ENCODE measurements at regions not wholly inside any gene's neighbourhood (a gene's known extent, or its start where the extent isn't known, plus 50 kb on each side); places are given as distances from the start of the nearest gene placed in this dataset.
"Not testable (repeated sequence)": the region's sequence is repeated elsewhere in the genome, so short reads cannot be mapped to it uniquely, and the experiment has no call there.

GRCh38 chr4:141462361-141462760 is 174.0 kb upstream of the IL15 start:
- no peaks in the 10 kb centered on the region for H3K27me3 ChIP-seq (ENCODE audit: low read depth, low read length)
- no peaks in the 10 kb centered on the region for H3K4me1 ChIP-seq (ENCODE audit: control insufficient read depth in 1 of 2, insufficient read depth in 2 of 2, low read length in 2 of 2)
- H3K27ac ChIP-seq (ENCODE audit: low read length): no peak overlapping the region
- H3K36me3 ChIP-seq (ENCODE audit: control insufficient read depth in 1 of 2, insufficient read depth in 2 of 2, low read length in 2 of 2): no peaks in the 10 kb centered on the region
- H3K4me3 ChIP-seq (ENCODE audit: low read depth in 1 of 2, low read length in 2 of 2): no peak overlapping the region
- no peaks in the 10 kb centered on the region for H3K9me3 ChIP-seq (ENCODE audit: control insufficient read depth in 1 of 2, low read length in 2 of 2)

GRCh38 chr4:141463678-141464077 is 172.7 kb upstream of the IL15 start:
- Histone ChIP-seq H3K27me3 (ENCODE audit: low read depth, low read length) (no peaks in the 10 kb centered on the region), H3K4me3 (ENCODE audit: low read depth in 1 of 2, low read length in 2 of 2) (no peak overlapping the region), H3K4me1 (ENCODE audit: control insufficient read depth in 1 of 2, insufficient read depth in 2 of 2, low read length in 2 of 2) (no peaks in the 10 kb centered on the region), H3K36me3 (ENCODE audit: control insufficient read depth in 1 of 2, insufficient read depth in 2 of 2, low read length in 2 of 2) (no peaks in the 10 kb centered on the region), H3K9me3 (ENCODE audit: control insufficient read depth in 1 of 2, low read length in 2 of 2) (no peaks in the 10 kb centered on the region), H3K27ac (ENCODE audit: low read length) (no peak overlapping the region)

DNA sequence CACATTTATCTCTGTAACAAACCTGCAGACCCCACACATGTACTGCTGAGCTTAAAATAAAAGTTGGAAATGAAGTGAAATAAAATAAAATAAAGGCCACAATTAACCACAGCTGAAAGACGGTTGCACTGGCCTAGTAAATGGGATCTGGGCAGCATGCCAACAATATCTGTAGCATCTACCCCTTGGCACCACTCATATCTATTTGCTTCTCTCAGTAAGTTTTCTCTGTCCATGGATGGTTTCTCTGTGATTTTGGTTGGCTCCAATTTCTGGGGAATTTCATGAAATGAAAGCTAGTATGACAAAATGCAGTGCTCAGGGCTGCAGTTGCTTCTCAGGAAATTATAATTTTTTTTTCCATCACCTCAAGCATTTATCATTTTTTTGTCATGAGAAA is 172.0 kb upstream of the IL15 start:
- no peaks in the 10 kb centered on the region for H3K27me3 ChIP-seq (ENCODE audit: low read depth, low read length)
- no peaks in the 10 kb centered on the region for H3K36me3 ChIP-seq (ENCODE audit: control insufficient read depth in 1 of 2, insufficient read depth in 2 of 2, low read length in 2 of 2)
- H3K4me1 ChIP-seq (ENCODE audit: control insufficient read depth in 1 of 2, insufficient read depth in 2 of 2, low read length in 2 of 2): no peaks in the 10 kb centered on the region
- H3K9me3 ChIP-seq (ENCODE audit: control insufficient read depth in 1 of 2, low read length in 2 of 2): no peaks in the 10 kb centered on the region
- H3K27ac ChIP-seq (ENCODE audit: low read length): no peak overlapping the region
- no peak overlapping the region for H3K4me3 ChIP-seq (ENCODE audit: low read depth in 1 of 2, low read length in 2 of 2)

GRCh38 chr4:141465171-141465570 is 171.2 kb upstream of the IL15 start:
- Histone ChIP-seq H3K36me3 (ENCODE audit: control insufficient read depth in 1 of 2, insufficient read depth in 2 of 2, low read length in 2 of 2) (no peaks in the 10 kb centered on the region), H3K9me3 (ENCODE audit: control insufficient read depth in 1 of 2, low read length in 2 of 2) (no peaks in the 10 kb centered on the region), H3K27ac (ENCODE audit: low read length) (no peak overlapping the region), H3K4me3 (ENCODE audit: low read depth in 1 of 2, low read length in 2 of 2) (no peak overlapping the region), H3K27me3 (ENCODE audit: low read depth, low read length) (no peaks in the 10 kb centered on the region), H3K4me1 (ENCODE audit: control insufficient read depth in 1 of 2, insufficient read depth in 2 of 2, low read length in 2 of 2) (no peaks in the 10 kb centered on the region)

GRCh38 chr4:141467225-141467624 is 169.2 kb upstream of the IL15 start:
- no peaks in the 10 kb centered on the region for H3K9me3 ChIP-seq (ENCODE audit: control insufficient read depth in 1 of 2, low read length in 2 of 2)
- no peak overlapping the region for H3K27ac ChIP-seq (ENCODE audit: low read length)
- no peak overlapping the region for H3K4me3 ChIP-seq (ENCODE audit: low read depth in 1 of 2, low read length in 2 of 2)
- H3K27me3 ChIP-seq (ENCODE audit: low read depth, low read length): no peaks in the 10 kb centered on the region
- H3K36me3 ChIP-seq (ENCODE audit: control insufficient read depth in 1 of 2, insufficient read depth in 2 of 2, low read length in 2 of 2): no peaks in the 10 kb centered on the region
- H3K4me1 ChIP-seq (ENCODE audit: control insufficient read depth in 1 of 2, insufficient read depth in 2 of 2, low read length in 2 of 2): no peaks in the 10 kb centered on the region

DNA sequence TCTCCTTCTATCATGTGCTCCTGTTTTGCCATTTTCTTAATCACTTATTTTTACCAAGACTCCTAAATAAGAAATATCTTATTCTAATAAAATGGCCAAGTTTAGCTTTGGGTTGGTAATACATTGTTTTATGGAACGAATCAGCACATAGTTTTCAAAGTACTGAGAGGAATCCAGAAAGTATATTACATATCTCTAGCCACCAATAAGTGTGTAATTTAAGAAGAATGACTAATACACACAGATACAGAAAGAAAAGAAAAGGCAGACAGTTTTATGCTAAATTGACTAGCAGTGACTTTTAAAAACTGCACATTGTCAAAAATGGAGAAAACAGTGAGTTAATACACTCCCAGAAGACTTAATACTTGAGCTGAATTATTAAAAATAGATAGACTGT is 167.0 kb upstream of the IL15 start:
- Histone ChIP-seq H3K27me3 (ENCODE audit: low read depth, low read length) (no peaks in the 10 kb centered on the region), H3K4me1 (ENCODE audit: control insufficient read depth in 1 of 2, insufficient read depth in 2 of 2, low read length in 2 of 2) (no peaks in the 10 kb centered on the region), H3K36me3 (ENCODE audit: control insufficient read depth in 1 of 2, insufficient read depth in 2 of 2, low read length in 2 of 2) (no peaks in the 10 kb centered on the region), H3K9me3 (ENCODE audit: control insufficient read depth in 1 of 2, low read length in 2 of 2) (no peaks in the 10 kb centered on the region), H3K4me3 (ENCODE audit: low read depth in 1 of 2, low read length in 2 of 2) (no peak overlapping the region), H3K27ac (ENCODE audit: low read length) (no peak overlapping the region)

GRCh38 chr4:141473026-141473540 is 163.3 kb upstream of the IL15 start:
- Histone ChIP-seq H3K27ac (ENCODE audit: low read length) (no peak overlapping the region), H3K27me3 (ENCODE audit: low read depth, low read length) (no peaks in the 10 kb centered on the region), H3K9me3 (ENCODE audit: control insufficient read depth in 1 of 2, low read length in 2 of 2) (no peaks in the 10 kb centered on the region), H3K4me3 (ENCODE audit: low read depth in 1 of 2, low read length in 2 of 2) (no peak overlapping the region), H3K36me3 (ENCODE audit: control insufficient read depth in 1 of 2, insufficient read depth in 2 of 2, low read length in 2 of 2) (no peaks in the 10 kb centered on the region), H3K4me1 (ENCODE audit: control insufficient read depth in 1 of 2, insufficient read depth in 2 of 2, low read length in 2 of 2) (no peaks in the 10 kb centered on the region)

GRCh38 chr4:141473952-141474351 is 162.4 kb upstream of the IL15 start:
- Histone ChIP-seq H3K27ac (ENCODE audit: low read length) (no peak overlapping the region), H3K9me3 (ENCODE audit: control insufficient read depth in 1 of 2, low read length in 2 of 2) (no peaks in the 10 kb centered on the region), H3K36me3 (ENCODE audit: control insufficient read depth in 1 of 2, insufficient read depth in 2 of 2, low read length in 2 of 2) (no peaks in the 10 kb centered on the region), H3K27me3 (ENCODE audit: low read depth, low read length) (no peaks in the 10 kb centered on the region), H3K4me1 (ENCODE audit: control insufficient read depth in 1 of 2, insufficient read depth in 2 of 2, low read length in 2 of 2) (no peaks in the 10 kb centered on the region), H3K4me3 (ENCODE audit: low read depth in 1 of 2, low read length in 2 of 2) (no peak overlapping the region)

DNA sequence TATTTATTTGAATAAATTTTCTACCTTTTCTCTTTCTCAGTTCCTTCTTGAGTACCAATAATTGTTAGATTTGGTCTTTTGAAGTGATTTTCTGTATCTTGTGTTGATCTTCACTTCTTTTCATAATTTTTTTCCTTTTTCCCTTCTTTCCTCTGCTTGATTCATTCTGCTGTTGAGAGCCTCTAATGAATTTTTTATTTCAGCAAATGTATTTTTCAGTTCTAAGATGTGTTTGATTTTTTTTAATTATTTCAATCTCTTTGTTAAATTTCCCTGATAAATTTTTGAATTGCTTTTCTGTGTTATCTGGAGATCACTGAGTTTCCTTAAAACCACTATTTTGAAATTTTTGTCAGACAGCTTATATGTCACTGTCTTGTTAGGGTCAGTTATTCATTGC is 155.4 kb upstream of the IL15 start:
- no peaks in the 10 kb centered on the region for H3K27me3 ChIP-seq (ENCODE audit: low read depth, low read length)
- no peak overlapping the region for H3K4me3 ChIP-seq (ENCODE audit: low read depth in 1 of 2, low read length in 2 of 2)
- H3K9me3 ChIP-seq (ENCODE audit: control insufficient read depth in 1 of 2, low read length in 2 of 2): peaks cover 0 to 22% of the 10 kb centered on the region in 2 donors
- no peaks in the 10 kb centered on the region for H3K4me1 ChIP-seq (ENCODE audit: control insufficient read depth in 1 of 2, insufficient read depth in 2 of 2, low read length in 2 of 2)
- no peaks in the 10 kb centered on the region for H3K36me3 ChIP-seq (ENCODE audit: control insufficient read depth in 1 of 2, insufficient read depth in 2 of 2, low read length in 2 of 2)
- no peak overlapping the region for H3K27ac ChIP-seq (ENCODE audit: low read length)

DNA sequence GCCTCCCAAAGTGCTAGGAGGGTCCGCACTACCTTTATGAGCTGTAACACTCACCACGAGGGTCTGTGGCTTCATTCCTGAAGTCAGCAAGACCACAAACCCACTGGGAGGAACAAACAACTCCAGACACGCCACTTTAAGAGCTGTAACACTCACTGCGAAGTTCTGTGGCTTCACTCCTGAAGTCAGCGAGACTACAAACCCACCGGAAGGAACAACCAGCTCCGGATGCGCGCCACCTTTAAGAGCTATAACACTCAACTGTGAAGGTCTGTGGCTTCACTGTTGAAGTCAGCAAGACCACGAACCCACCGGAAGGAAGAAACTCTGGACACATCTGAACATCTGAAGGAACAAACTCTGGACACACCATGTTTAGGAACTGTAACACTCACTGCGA is 152.1 kb upstream of the IL15 start:
- H3K9me3 ChIP-seq (ENCODE audit: control insufficient read depth in 1 of 2, low read length in 2 of 2): peaks cover 0 to 22% of the 10 kb centered on the region in 2 donors
- H3K36me3 ChIP-seq (ENCODE audit: control insufficient read depth in 1 of 2, insufficient read depth in 2 of 2, low read length in 2 of 2); H3K27me3 ChIP-seq (ENCODE audit: low read depth, low read length); H3K4me1 ChIP-seq (ENCODE audit: control insufficient read depth in 1 of 2, insufficient read depth in 2 of 2, low read length in 2 of 2); H3K27ac ChIP-seq (ENCODE audit: low read length); H3K4me3 ChIP-seq (ENCODE audit: low read depth in 1 of 2, low read length in 2 of 2): not testable (repeated sequence)

DNA sequence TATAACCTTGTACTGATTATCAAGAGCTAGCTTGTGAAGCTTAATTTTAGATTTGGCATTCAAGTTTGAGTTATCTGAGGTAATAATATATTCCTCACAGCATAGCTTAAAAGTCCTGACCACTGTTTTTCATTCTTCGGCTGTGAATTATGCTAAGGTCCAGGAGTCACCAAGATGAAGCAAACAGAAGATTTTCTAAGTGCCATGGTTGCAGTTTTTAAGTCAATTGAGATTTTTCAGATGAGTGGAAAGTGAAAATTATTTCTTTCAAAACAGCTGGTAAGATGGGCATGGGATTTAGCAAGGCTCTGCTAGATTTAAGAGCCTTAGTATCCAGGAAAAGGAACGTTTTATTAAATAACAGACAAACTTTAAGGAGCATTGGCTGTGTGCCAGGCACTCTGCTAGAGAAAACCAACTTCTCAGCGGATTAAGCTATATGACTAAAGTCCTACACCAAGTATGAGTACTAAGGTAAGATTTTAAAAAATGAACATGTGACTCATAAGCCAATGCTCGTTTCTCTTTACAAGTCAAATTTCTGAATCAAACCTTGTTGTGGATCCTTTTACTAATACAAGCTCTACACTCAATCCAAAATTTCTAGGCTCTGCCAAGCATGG is 149.9 kb upstream of the IL15 start:
- Histone ChIP-seq H3K27ac (ENCODE audit: low read length) (no peak overlapping the region), H3K9me3 (ENCODE audit: control insufficient read depth in 1 of 2, low read length in 2 of 2) (peaks cover 0 to 8% of the 10 kb centered on the region in 2 donors), H3K4me3 (ENCODE audit: low read depth in 1 of 2, low read length in 2 of 2) (no peak overlapping the region), H3K27me3 (ENCODE audit: low read depth, low read length) (no peaks in the 10 kb centered on the region), H3K36me3 (ENCODE audit: control insufficient read depth in 1 of 2, insufficient read depth in 2 of 2, low read length in 2 of 2) (no peaks in the 10 kb centered on the region), H3K4me1 (ENCODE audit: control insufficient read depth in 1 of 2, insufficient read depth in 2 of 2, low read length in 2 of 2) (no peaks in the 10 kb centered on the region)

- H3K36me3 ChIP-seq (ENCODE audit: control insufficient read depth in 1 of 2, insufficient read depth in 2 of 2, low read length in 2 of 2): no peaks in the 10 kb centered on the region
- H3K27me3 ChIP-seq (ENCODE audit: low read depth, low read length): no peaks in the 10 kb centered on the region
- no peaks in the 10 kb centered on the region for H3K9me3 ChIP-seq (ENCODE audit: control insufficient read depth in 1 of 2, low read length in 2 of 2)
- no peak overlapping the region for H3K4me3 ChIP-seq (ENCODE audit: low read depth in 1 of 2, low read length in 2 of 2)
- no peaks in the 10 kb centered on the region for H3K4me1 ChIP-seq (ENCODE audit: control insufficient read depth in 1 of 2, insufficient read depth in 2 of 2, low read length in 2 of 2)
- H3K27ac ChIP-seq (ENCODE audit: low read length): no peak overlapping the region
Measured at GRCh38 chr4:141497627-141498026, 138.8 kb upstream of the IL15 start.
